ENCODE measurements at regions not wholly inside any gene's neighbourhood (a gene's known extent, or its start where the extent isn't known, plus 50 kb on each side); places are given as distances from the start of the nearest gene placed in this dataset.
"Not testable (repeated sequence)": the region's sequence is repeated elsewhere in the genome, so short reads cannot be mapped to it uniquely, and the experiment has no call there.

GRCh38 chr10:87437450-87437849 lies 67.2 kb upstream of the MINPP1 start:
- TF ChIP-seq CTCF, POLR2A (IDR thresholded peaks at IDR 0.05): not testable (repeated sequence)

Measured in right lobe of liver (tissue), 4 donors.